ENCODE measurements at regions not wholly inside any gene's neighbourhood (a gene's known extent, or its start where the extent isn't known, plus 50 kb on each side); places are given as distances from the start of the nearest gene placed in this dataset.

DNA sequence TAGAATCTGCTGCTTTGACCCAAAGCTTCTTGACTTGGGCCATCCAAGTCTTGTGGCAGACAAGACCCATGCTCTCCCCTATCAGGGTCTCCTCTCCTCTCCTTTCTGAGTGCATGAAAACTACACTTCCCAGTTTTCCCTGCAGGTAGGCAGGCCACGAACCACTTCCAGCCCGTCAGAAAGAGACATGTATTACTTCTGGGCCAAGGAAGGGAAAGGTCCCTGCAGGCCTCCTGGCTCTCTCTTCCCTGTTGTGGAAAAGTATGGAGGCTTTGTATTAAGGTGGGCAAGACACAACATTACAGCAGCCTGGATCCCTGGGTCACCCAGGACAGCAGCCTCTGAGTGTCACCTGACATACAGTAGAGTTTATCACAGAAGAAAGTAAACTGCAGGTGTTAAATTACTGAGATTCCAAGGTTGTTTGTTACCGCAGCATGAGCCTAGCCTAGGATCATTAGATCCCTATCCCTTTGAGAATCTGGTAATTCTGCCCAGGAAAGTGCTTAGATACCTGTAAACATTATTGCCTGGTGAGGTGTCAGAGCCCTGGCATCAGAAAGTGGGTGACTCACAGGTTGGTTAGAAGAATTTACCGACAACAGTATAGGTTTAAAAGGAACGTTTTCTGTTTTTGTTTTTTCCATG, 717.3 kb downstream of the MATN1 start:
- Histone ChIP-seq H3K27ac (no peak overlapping the region), H3K36me3 (no peaks in the 10 kb centered on the region), H3K4me3 (no peak overlapping the region), H3K27me3 (no peaks in the 10 kb centered on the region), H3K4me1 (no peaks in the 10 kb centered on the region), H3K9me3 (no peaks in the 10 kb centered on the region)
- TF ChIP-seq POLR2A (IDR thresholded peaks at IDR 0.05) (no peak), EP300 (IDR thresholded peaks at IDR 0.05) (no peak), POLR2AphosphoS5 (IDR thresholded peaks at IDR 0.05) (no peak), CTCF (IDR thresholded peaks at IDR 0.05) (no peak)
- 45 to 55% methylated on average over 4 to 5 of the region's 5 CpGs for WGBS, 2 donors
- ATAC-seq (ENCODE audit: low FRiP score in 2 of 2) (no peak), DNase-seq (no peak)

DNA sequence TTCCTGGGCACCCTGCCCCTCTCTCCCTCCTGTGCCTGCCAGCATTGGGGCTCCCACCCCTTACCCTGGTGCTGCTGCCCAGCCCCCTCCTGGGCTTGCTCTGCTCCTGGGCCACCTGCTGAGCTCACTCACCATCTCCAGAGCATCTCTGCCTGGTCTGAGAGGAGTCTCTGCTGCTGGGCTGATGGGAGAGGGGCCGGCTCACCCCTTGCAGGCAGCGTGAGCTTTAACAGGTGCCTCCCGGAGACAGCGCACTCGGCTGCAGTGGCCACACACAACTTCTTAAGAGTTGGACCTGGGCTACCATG, 721.7 kb downstream of the MATN1 start:
- no peak for TF ChIP-seq POLR2A (IDR thresholded peaks at IDR 0.05)
- no peak for TF ChIP-seq EP300 (IDR thresholded peaks at IDR 0.05)
- no peak for TF ChIP-seq POLR2AphosphoS5 (IDR thresholded peaks at IDR 0.05)
- no peak for TF ChIP-seq CTCF (IDR thresholded peaks at IDR 0.05)
- H3K4me1 ChIP-seq: no peaks in the 10 kb centered on the region
- no peaks in the 10 kb centered on the region for H3K27me3 ChIP-seq
- no peaks in the 10 kb centered on the region for H3K36me3 ChIP-seq
- ATAC-seq (ENCODE audit: low FRiP score in 2 of 2) (no peak), DNase-seq (peak in 1 of 2 donors; percentile 45)
- H3K9me3 ChIP-seq: no peaks in the 10 kb centered on the region
- H3K4me3 ChIP-seq: no peak overlapping the region
- 62% methylated on average over 5 of the region's 5 CpGs; no CpG with 5 or more reads in 1 of the 2 donors for WGBS, 2 donors
- no peak overlapping the region for H3K27ac ChIP-seq

GRCh38 chr1:30001011-30001731, 722.2 kb downstream of the MATN1 start:
- 60 to 72% methylated on average over 15 of the region's 15 CpGs for WGBS, 2 donors
- no peak overlapping the region for H3K27ac ChIP-seq
- no peak overlapping the region for H3K4me3 ChIP-seq
- DNase-seq (no peak), ATAC-seq (ENCODE audit: low FRiP score in 2 of 2) (peak in 1 of 2 donors; percentile 62)
- no peaks in the 10 kb centered on the region for H3K36me3 ChIP-seq
- H3K9me3 ChIP-seq: no peaks in the 10 kb centered on the region
- no peak for TF ChIP-seq POLR2A (IDR thresholded peaks at IDR 0.05)
- TF ChIP-seq CTCF (IDR thresholded peaks at IDR 0.05): no peak
- TF ChIP-seq EP300 (IDR thresholded peaks at IDR 0.05): no peak
- TF ChIP-seq POLR2AphosphoS5 (IDR thresholded peaks at IDR 0.05): no peak
- H3K4me1 ChIP-seq: no peaks in the 10 kb centered on the region
- H3K27me3 ChIP-seq: no peaks in the 10 kb centered on the region

GRCh38 chr1:30000266-30000665, 723.1 kb downstream of the MATN1 start:
- 84 to 90% methylated on average over 7 of the region's 7 CpGs for WGBS, 2 donors

More at GRCh38 chr1:30000266-30000665, 723.1 kb downstream of the MATN1 start:
- TF ChIP-seq POLR2AphosphoS5 (IDR thresholded peaks at IDR 0.05) (no peak), EP300 (IDR thresholded peaks at IDR 0.05) (no peak), CTCF (IDR thresholded peaks at IDR 0.05) (no peak), POLR2A (IDR thresholded peaks at IDR 0.05) (no peak)
- DNase-seq: no peak
- Histone ChIP-seq H3K9me3 (no peaks in the 10 kb centered on the region), H3K4me1 (no peaks in the 10 kb centered on the region), H3K27ac (no peak overlapping the region), H3K27me3 (no peaks in the 10 kb centered on the region), H3K36me3 (no peaks in the 10 kb centered on the region), H3K4me3 (no peak overlapping the region)
- ATAC-seq (ENCODE audit: low FRiP score in 2 of 2): no peak

Data from upper lobe of left lung (tissue), 6 donors.